ENCODE measurements at regions not wholly inside any gene's neighbourhood (a gene's known extent, or its start where the extent isn't known, plus 50 kb on each side); places are given as distances from the start of the nearest gene placed in this dataset.
A peak's percentile ranks its signal among the peaks of the same experiment; 100 is the strongest.

GRCh38 chr1:11358984-11359383, 86.0 kb downstream of the UBIAD1 start:
- no peak for DNase-seq
- Histone ChIP-seq H3K36me3 (ENCODE audit: control insufficient read depth in 4 of 4, insufficient read depth in 4 of 4, low read length in 3 of 4) (no peaks in the 10 kb centered on the region), H3K4me3 (ENCODE audit: control insufficient read depth in 1 of 7, extremely low read depth in 1 of 7, insufficient read depth in 4 of 7, low read depth in 2 of 7, low read length in 6 of 7) (no peak overlapping the region), H3K4me1 (ENCODE audit: control extremely low read depth in 1 of 4, control insufficient read depth in 4 of 4, insufficient read depth in 4 of 4, low read length in 3 of 4) (peaks cover 0 to 7% (median 3%) of the 10 kb centered on the region in 4 experiments), H3K27me3 (replicated peaks in 2 of 5; ENCODE audit: control insufficient read depth in 4 of 5, insufficient read depth in 5 of 5, low read length in 4 of 5) (no peaks in the 10 kb centered on the region), H3K9me3 (ENCODE audit: control extremely low read depth in 1 of 5, control insufficient read depth in 4 of 5, insufficient read depth in 2 of 5, low read depth in 1 of 5, low read length in 4 of 5) (no peaks in the 10 kb centered on the region), H3K27ac (ENCODE audit: insufficient read depth in 1 of 2, low read depth in 1 of 2, low read length in 2 of 2, poor library complexity in 1 of 2, severe bottlenecking in 2 of 2) (no peak overlapping the region)
- ChIA-PET POLR2A (no interaction called here), CTCF (no interaction called here)
- WGBS (ENCODE audit: insufficient coverage), result 96% methylated on average over 6 of the region's 6 CpGs

- H3K4me1 ChIP-seq (ENCODE audit: control extremely low read depth in 1 of 4, control insufficient read depth in 4 of 4, insufficient read depth in 4 of 4, low read length in 3 of 4), result no peaks in the 10 kb centered on the region
- H3K36me3 ChIP-seq (ENCODE audit: control insufficient read depth in 4 of 4, insufficient read depth in 4 of 4, low read length in 3 of 4), result no peaks in the 10 kb centered on the region
- no peak for DNase-seq
- no peaks in the 10 kb centered on the region for H3K27me3 ChIP-seq (replicated peaks in 2 of 5; ENCODE audit: control insufficient read depth in 4 of 5, insufficient read depth in 5 of 5, low read length in 4 of 5)
- H3K27ac ChIP-seq (ENCODE audit: insufficient read depth in 1 of 2, low read depth in 1 of 2, low read length in 2 of 2, poor library complexity in 1 of 2, severe bottlenecking in 2 of 2), result no peak overlapping the region
- CTCF ChIA-PET, result interaction anchor here (0.6 to 2.3 kb wide), 4 partner anchors 10 to 301 kb away, joined by 3 to 7 read pairs (median 4); no protein-coding TSS in a partner anchor
- 94% methylated on average over 12 of the region's 16 CpGs for WGBS (ENCODE audit: insufficient coverage)
- POLR2A ChIA-PET, result no interaction called here
- H3K9me3 ChIP-seq (ENCODE audit: control extremely low read depth in 1 of 5, control insufficient read depth in 4 of 5, insufficient read depth in 2 of 5, low read depth in 1 of 5, low read length in 4 of 5), result no peaks in the 10 kb centered on the region
- no peak overlapping the region for H3K4me3 ChIP-seq (ENCODE audit: control insufficient read depth in 1 of 7, extremely low read depth in 1 of 7, insufficient read depth in 4 of 7, low read depth in 2 of 7, low read length in 6 of 7)
Observed at GRCh38 chr1:11362547-11363021, 89.6 kb downstream of the UBIAD1 start.

GRCh38 chr1:11364170-11364569, 91.2 kb downstream of the UBIAD1 start:
- Histone ChIP-seq H3K36me3 (ENCODE audit: control insufficient read depth in 4 of 4, insufficient read depth in 4 of 4, low read length in 3 of 4) (no peaks in the 10 kb centered on the region), H3K4me3 (ENCODE audit: control insufficient read depth in 1 of 7, extremely low read depth in 1 of 7, insufficient read depth in 4 of 7, low read depth in 2 of 7, low read length in 6 of 7) (no peak overlapping the region), H3K27me3 (replicated peaks in 2 of 5; ENCODE audit: control insufficient read depth in 4 of 5, insufficient read depth in 5 of 5, low read length in 4 of 5) (no peaks in the 10 kb centered on the region), H3K27ac (ENCODE audit: insufficient read depth in 1 of 2, low read depth in 1 of 2, low read length in 2 of 2, poor library complexity in 1 of 2, severe bottlenecking in 2 of 2) (no peak overlapping the region), H3K9me3 (ENCODE audit: control extremely low read depth in 1 of 5, control insufficient read depth in 4 of 5, insufficient read depth in 2 of 5, low read depth in 1 of 5, low read length in 4 of 5) (no peaks in the 10 kb centered on the region), H3K4me1 (ENCODE audit: control extremely low read depth in 1 of 4, control insufficient read depth in 4 of 4, insufficient read depth in 4 of 4, low read length in 3 of 4) (no peaks in the 10 kb centered on the region)
- peak; percentile 41 to 61 (median 42) for DNase-seq
- WGBS (ENCODE audit: insufficient coverage), result 48% methylated on average over 3 of the region's 7 CpGs
- POLR2A ChIA-PET, result interaction anchor here (0.6 kb wide), 1 partner anchor 88 kb away, joined by 5 read pairs; no protein-coding TSS in a partner anchor
- CTCF ChIA-PET, result interaction anchor here (0.8 to 2.3 kb wide), 15 partner anchors 12 to 123 kb away, joined by 3 to 12 read pairs (median 4); no protein-coding TSS in a partner anchor

- no peak for DNase-seq
- Histone ChIP-seq H3K36me3 (ENCODE audit: control insufficient read depth in 4 of 4, insufficient read depth in 4 of 4, low read length in 3 of 4) (no peaks in the 10 kb centered on the region), H3K9me3 (ENCODE audit: control extremely low read depth in 1 of 5, control insufficient read depth in 4 of 5, insufficient read depth in 2 of 5, low read depth in 1 of 5, low read length in 4 of 5) (no peaks in the 10 kb centered on the region), H3K4me3 (ENCODE audit: control insufficient read depth in 1 of 7, extremely low read depth in 1 of 7, insufficient read depth in 4 of 7, low read depth in 2 of 7, low read length in 6 of 7) (no peak overlapping the region), H3K4me1 (ENCODE audit: control extremely low read depth in 1 of 4, control insufficient read depth in 4 of 4, insufficient read depth in 4 of 4, low read length in 3 of 4) (no peaks in the 10 kb centered on the region), H3K27me3 (replicated peaks in 2 of 5; ENCODE audit: control insufficient read depth in 4 of 5, insufficient read depth in 5 of 5, low read length in 4 of 5) (no peaks in the 10 kb centered on the region), H3K27ac (ENCODE audit: insufficient read depth in 1 of 2, low read depth in 1 of 2, low read length in 2 of 2, poor library complexity in 1 of 2, severe bottlenecking in 2 of 2) (no peak overlapping the region)
- ChIA-PET POLR2A (no interaction called here), CTCF (no interaction called here)
- whole genome bisulfite sequencing (ENCODE audit: insufficient coverage), result 97% methylated on average over 8 of the region's 9 CpGs
Observed at GRCh38 chr1:11365744-11366387, 92.9 kb downstream of the UBIAD1 start.

- 88% methylated on average over 7 of the region's 10 CpGs for WGBS (ENCODE audit: insufficient coverage)
- H3K36me3 ChIP-seq (ENCODE audit: control insufficient read depth in 4 of 4, insufficient read depth in 4 of 4, low read length in 3 of 4), result no peaks in the 10 kb centered on the region
- H3K9me3 ChIP-seq (ENCODE audit: control extremely low read depth in 1 of 5, control insufficient read depth in 4 of 5, insufficient read depth in 2 of 5, low read depth in 1 of 5, low read length in 4 of 5), result no peaks in the 10 kb centered on the region
- H3K4me3 ChIP-seq (ENCODE audit: control insufficient read depth in 1 of 7, extremely low read depth in 1 of 7, insufficient read depth in 4 of 7, low read depth in 2 of 7, low read length in 6 of 7), result no peak overlapping the region
- ChIA-PET CTCF (no interaction called here), POLR2A (interaction anchor here (0.6 kb wide), 1 partner anchor 89 kb away, joined by 3 read pairs; no protein-coding TSS in a partner anchor)
- no peak for DNase-seq
- no peak overlapping the region for H3K27ac ChIP-seq (ENCODE audit: insufficient read depth in 1 of 2, low read depth in 1 of 2, low read length in 2 of 2, poor library complexity in 1 of 2, severe bottlenecking in 2 of 2)
- peaks cover 0 to 4% (median 0%) of the 10 kb centered on the region in 4 experiments for H3K4me1 ChIP-seq (ENCODE audit: control extremely low read depth in 1 of 4, control insufficient read depth in 4 of 4, insufficient read depth in 4 of 4, low read length in 3 of 4)
- no peaks in the 10 kb centered on the region for H3K27me3 ChIP-seq (replicated peaks in 2 of 5; ENCODE audit: control insufficient read depth in 4 of 5, insufficient read depth in 5 of 5, low read length in 4 of 5)
Observed at GRCh38 chr1:11373029-11373894, 100.3 kb downstream of the UBIAD1 start.

- Histone ChIP-seq H3K36me3 (ENCODE audit: control insufficient read depth in 4 of 4, insufficient read depth in 4 of 4, low read length in 3 of 4) (no peaks in the 10 kb centered on the region), H3K9me3 (ENCODE audit: control extremely low read depth in 1 of 5, control insufficient read depth in 4 of 5, insufficient read depth in 2 of 5, low read depth in 1 of 5, low read length in 4 of 5) (no peaks in the 10 kb centered on the region), H3K27me3 (replicated peaks in 2 of 5; ENCODE audit: control insufficient read depth in 4 of 5, insufficient read depth in 5 of 5, low read length in 4 of 5) (no peaks in the 10 kb centered on the region), H3K4me3 (ENCODE audit: control insufficient read depth in 1 of 7, extremely low read depth in 1 of 7, insufficient read depth in 4 of 7, low read depth in 2 of 7, low read length in 6 of 7) (no peak overlapping the region), H3K27ac (ENCODE audit: insufficient read depth in 1 of 2, low read depth in 1 of 2, low read length in 2 of 2, poor library complexity in 1 of 2, severe bottlenecking in 2 of 2) (no peak overlapping the region), H3K4me1 (ENCODE audit: control extremely low read depth in 1 of 4, control insufficient read depth in 4 of 4, insufficient read depth in 4 of 4, low read length in 3 of 4) (peaks cover 0 to 4% (median 0%) of the 10 kb centered on the region in 4 experiments)
- POLR2A ChIA-PET, result no interaction called here
- DNase-seq, result peak; percentile 15 to 64 (median 39)
- CTCF ChIA-PET, result no interaction called here
- 79% methylated on average over 5 of the region's 5 CpGs for WGBS (ENCODE audit: insufficient coverage)
Observed at GRCh38 chr1:11373895-11374747, 101.1 kb downstream of the UBIAD1 start.

Data from common myeloid progenitor, CD34-positive (primary cell).